Esophagus squamous epithelium (tissue), 5 donors: ENCODE measurements at regions not wholly inside any gene's neighbourhood (a gene's known extent, or its start where the extent isn't known, plus 50 kb on each side); places are given as distances from the start of the nearest gene placed in this dataset.

ENCODE experiments used
- DNase-seq: peaks from one replicate; lab custom pipeline; 2025; lab: John Stamatoyannopoulos, UW
- H3K27ac ChIP-seq, 4 donors: fragments of 200-600 bp; sonication (generic); one replicate each; pipeline ENCODE4 v1.5.1; 2016 to 2019; ENCODE audit warnings: mild to moderate bottlenecking in 1 of 4
- H3K27me3 ChIP-seq, 4 donors: fragments of 200-600 bp; sonication (generic); 1 replicate in 3 of 4; 2 replicates in 1 of 4; pipeline versions ENCODE4 v1.5.1 to v1.6.0; 2017 to 2021; ENCODE audit warnings: antibody characterized with exemption in 1 of 4
- H3K36me3 ChIP-seq, 3 donors: fragments of 200-600 bp; sonication (generic); one replicate each; pipeline ENCODE4 v1.5.1; 2016 to 2019
- H3K4me1 ChIP-seq, 3 donors: fragments of 200-600 bp; sonication (generic); one replicate each; pipeline ENCODE4 v1.5.1; 2017 to 2019
- H3K4me3 ChIP-seq, 4 donors: fragments of 200-600 bp; sonication (generic); 1 replicate in 3 of 4; 2 replicates in 1 of 4; pipeline ENCODE4 v1.5.1; 2016 to 2019; ENCODE audit warnings: mild to moderate bottlenecking in 2 of 4, moderate library complexity in 1 of 4
- H3K9me3 ChIP-seq, 3 donors: fragments of 200-600 bp; sonication (generic); one replicate each; pipeline ENCODE4 v1.5.1; 2016 to 2019
- POLR2A ChIP-seq, 4 donors: fragments of 450-650 bp; IDR thresholded peaks; one replicate each; pipeline ENCODE4 v1.6.1; 2017; ENCODE audit warnings: antibody characterized with exemption in 4 of 4, mild to moderate bottlenecking in 4 of 4, moderate library complexity in 3 of 4
- WGBS, 2 donors: methylation state at CpG; one replicate each; pipeline ENCODE4 v1.1.5; 2018; 5-methylcytosine and 5-hydroxymethylcytosine counted together
- intact Hi-C: fragments of 100-400 bp; cut with DNase I; formaldehyde crosslinking; loops from one replicate; pipeline ENCODE4 v1.15.0; 2022
- TF ChIP-seq, protein P1 (sequence below), 6 experiments: fragments of 450-650 bp in 4 of 6; fragments of 200-600 bp in 2 of 6; sonication (generic) in 2 of 6; IDR thresholded peaks; one replicate each; pipeline ENCODE4 v1.5.1; 2016 to 2019; ENCODE audit warnings: antibody characterized with exemption in 6 of 6, mild to moderate bottlenecking in 4 of 6, moderate library complexity in 4 of 6
- donor health status: DM: yes; HTN: yes; CAD: no.

DNA sequence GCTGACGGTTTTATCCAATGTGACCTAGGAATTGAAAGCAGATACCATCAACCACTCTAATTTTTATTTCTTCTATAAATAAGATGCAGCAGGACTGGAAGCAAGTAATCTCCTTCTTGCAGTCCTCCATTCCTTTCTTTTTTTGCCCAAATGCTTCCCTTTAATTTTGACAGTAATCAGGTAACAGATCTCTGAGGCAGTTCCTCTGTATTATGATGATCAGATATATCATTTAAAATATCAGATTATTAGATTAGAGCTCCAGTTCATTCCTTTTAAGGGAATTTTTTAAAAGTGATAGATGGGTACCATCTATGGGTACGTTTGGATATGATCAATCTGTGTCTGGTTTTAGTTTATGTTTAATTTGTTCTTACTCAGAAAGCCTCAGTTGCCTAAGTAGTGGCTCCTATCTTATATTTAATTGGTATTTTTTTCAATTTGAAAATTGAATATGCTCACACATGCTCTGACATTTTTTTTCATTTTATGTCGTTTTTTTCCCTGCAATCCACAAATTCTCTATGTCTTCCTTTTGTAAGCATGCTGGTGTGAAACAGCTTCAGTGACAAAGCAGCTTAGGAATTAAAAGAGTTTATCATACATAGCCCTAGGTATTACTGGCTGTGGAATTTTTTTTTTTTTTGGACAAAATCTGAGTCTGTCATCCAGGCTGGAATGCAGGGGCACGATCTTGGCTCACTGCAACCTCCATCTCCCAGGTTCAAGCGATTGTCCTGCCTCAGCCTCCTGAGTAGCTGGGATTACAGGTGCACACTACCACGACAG, 73.7 kb upstream of the ANK2 start:
- WGBS, 2 donors, result 64 to 78% methylated on average over 6 of the region's 6 CpGs

DNA sequence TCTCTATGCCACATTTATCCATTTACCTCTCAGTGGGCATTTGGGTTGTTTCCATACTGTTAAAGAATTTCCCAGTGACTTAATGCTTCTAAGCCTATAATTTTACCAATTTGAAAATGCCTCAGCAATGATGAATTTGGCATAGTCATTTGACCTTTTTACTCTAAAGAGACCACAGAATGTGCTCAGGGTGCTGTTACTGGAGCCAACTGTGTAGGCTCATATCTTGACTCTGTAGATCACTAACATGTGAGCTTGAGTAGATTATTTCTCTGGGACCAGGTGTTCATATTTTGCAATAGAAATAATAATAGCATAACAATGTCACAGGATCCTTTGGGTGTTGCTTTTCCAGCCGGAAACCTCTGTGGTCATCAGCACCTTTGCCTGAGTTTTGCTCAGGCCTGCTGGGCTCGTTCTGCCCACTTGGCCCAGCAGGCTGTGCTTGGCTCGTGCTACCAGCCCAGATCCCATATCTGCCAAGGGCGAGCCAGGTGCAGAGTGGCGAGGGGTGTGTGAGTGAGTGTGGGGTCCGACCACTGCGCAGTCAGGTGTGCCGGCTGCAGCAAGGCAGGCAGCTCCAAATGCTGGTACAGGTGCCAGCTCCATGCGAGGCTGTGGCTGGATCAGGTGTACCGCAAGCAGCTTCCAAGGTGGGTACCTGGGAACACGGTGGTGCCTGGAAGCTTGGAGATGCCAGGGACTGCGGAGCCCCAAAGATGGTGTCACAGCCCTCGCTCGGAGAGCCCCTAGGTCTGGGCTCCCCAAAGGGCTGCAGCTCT, 70.6 kb upstream of the ANK2 start:
- WGBS, 2 donors, result 50 to 80% methylated on average over 2 to 12 of the region's 14 CpGs
- Histone ChIP-seq H3K4me3 (no peak overlapping the region), H3K4me1 (no peaks in the 10 kb centered on the region), H3K27me3 (no peaks in the 10 kb centered on the region), H3K36me3 (no peaks in the 10 kb centered on the region), H3K27ac (no peak overlapping the region), H3K9me3 (no peaks in the 10 kb centered on the region)
- no peak for TF ChIP-seq POLR2A (IDR thresholded peaks at IDR 0.05)
- TF ChIP-seq, protein P1, sequence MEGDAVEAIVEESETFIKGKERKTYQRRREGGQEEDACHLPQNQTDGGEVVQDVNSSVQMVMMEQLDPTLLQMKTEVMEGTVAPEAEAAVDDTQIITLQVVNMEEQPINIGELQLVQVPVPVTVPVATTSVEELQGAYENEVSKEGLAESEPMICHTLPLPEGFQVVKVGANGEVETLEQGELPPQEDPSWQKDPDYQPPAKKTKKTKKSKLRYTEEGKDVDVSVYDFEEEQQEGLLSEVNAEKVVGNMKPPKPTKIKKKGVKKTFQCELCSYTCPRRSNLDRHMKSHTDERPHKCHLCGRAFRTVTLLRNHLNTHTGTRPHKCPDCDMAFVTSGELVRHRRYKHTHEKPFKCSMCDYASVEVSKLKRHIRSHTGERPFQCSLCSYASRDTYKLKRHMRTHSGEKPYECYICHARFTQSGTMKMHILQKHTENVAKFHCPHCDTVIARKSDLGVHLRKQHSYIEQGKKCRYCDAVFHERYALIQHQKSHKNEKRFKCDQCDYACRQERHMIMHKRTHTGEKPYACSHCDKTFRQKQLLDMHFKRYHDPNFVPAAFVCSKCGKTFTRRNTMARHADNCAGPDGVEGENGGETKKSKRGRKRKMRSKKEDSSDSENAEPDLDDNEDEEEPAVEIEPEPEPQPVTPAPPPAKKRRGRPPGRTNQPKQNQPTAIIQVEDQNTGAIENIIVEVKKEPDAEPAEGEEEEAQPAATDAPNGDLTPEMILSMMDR (IDR thresholded peaks at IDR 0.05), result no peak
- DNase-seq, result no peak
- intact Hi-C loops, result no loop called here

More for the DNA sequence above, 73.7 kb upstream of the ANK2 start:
- Histone ChIP-seq H3K27ac (no peak overlapping the region), H3K27me3 (no peaks in the 10 kb centered on the region), H3K36me3 (no peaks in the 10 kb centered on the region), H3K4me1 (no peaks in the 10 kb centered on the region), H3K4me3 (no peak overlapping the region), H3K9me3 (no peaks in the 10 kb centered on the region)
- DNase-seq, result no peak
- intact Hi-C loops, result no loop called here
- no peak for TF ChIP-seq POLR2A (IDR thresholded peaks at IDR 0.05)
- TF ChIP-seq, protein P1 (IDR thresholded peaks at IDR 0.05), result no peak

DNA sequence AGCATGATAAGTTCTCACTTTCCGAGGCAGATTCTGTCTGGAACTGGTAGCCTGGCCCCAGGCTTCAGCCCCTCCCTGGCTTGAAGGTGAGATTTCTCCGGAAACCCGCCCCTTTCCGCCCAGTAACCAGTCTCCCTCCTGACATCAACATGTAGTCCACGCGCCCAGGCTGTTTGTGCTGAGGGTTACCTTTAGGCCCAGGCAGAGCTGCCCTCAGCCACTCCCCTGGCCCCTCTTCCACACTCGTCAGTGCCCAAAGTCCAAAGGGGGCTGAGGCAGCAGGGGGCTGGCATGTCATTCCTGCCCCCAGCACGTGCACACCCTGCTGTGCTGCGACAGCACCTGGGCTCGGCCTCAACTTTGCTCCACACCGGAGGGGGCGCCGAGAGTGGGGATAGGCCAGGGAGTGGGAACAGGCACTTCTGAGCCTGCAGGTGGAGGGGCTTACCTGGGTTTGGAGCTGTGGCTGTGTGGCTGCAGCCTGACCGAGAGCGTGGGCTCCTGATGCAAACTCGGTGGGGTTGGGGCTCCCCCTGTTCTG, 69.5 kb upstream of the ANK2 start:
- Histone ChIP-seq H3K27ac (no peak overlapping the region), H3K36me3 (no peaks in the 10 kb centered on the region), H3K9me3 (no peaks in the 10 kb centered on the region), H3K4me3 (no peak overlapping the region), H3K4me1 (no peaks in the 10 kb centered on the region), H3K27me3 (no peaks in the 10 kb centered on the region)
- TF ChIP-seq, protein P1 (IDR thresholded peaks at IDR 0.05), result no peak
- TF ChIP-seq POLR2A (IDR thresholded peaks at IDR 0.05), result no peak
- intact Hi-C loops, result no loop called here
- 90 to 93% methylated on average over 2 to 3 of the region's 16 CpGs for WGBS, 2 donors
- no peak for DNase-seq

DNA sequence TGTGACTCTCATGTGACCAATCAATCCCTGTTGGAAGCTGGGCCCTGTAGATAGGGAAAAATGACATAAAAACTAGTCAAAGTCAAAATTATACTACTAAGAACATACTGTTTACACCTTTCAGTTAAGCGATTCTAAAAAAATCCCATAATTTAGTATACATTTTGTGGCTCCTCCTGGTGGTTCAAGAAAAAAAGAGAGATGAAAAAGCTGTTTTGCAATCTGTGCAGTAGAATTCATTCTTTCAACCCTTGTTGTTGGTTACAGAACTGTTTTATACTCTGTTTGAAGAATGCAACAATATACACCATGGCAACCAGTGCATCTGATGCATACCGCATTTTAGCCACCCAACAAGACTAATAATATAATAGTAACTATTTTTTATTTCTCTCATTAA, 66.8 kb upstream of the ANK2 start:
- H3K36me3 ChIP-seq, result no peaks in the 10 kb centered on the region
- WGBS, 2 donors, result 65 to 72% methylated on average over 2 of the region's 2 CpGs
- no peak for DNase-seq
- no peak overlapping the region for H3K27ac ChIP-seq
- no peak overlapping the region for H3K4me3 ChIP-seq
- intact Hi-C loops, result no loop called here
- no peaks in the 10 kb centered on the region for H3K27me3 ChIP-seq
- H3K9me3 ChIP-seq, result no peaks in the 10 kb centered on the region
- no peak for TF ChIP-seq POLR2A (IDR thresholded peaks at IDR 0.05)
- TF ChIP-seq, protein P1 (IDR thresholded peaks at IDR 0.05), result no peak
- H3K4me1 ChIP-seq, result no peaks in the 10 kb centered on the region
